AG04449 (cell line): ENCODE measurements at regions not wholly inside any gene's neighbourhood (a gene's known extent, or its start where the extent isn't known, plus 50 kb on each side); places are given as distances from the start of the nearest gene placed in this dataset.
"Not testable (repeated sequence)": the region's sequence is repeated elsewhere in the genome, so short reads cannot be mapped to it uniquely, and the experiment has no call there.

Experiments used
- CTCF ChIA-PET: fragments of 350-600 bp; formaldehyde crosslinking; extraction: SDS; loops from one replicate; lab custom pipeline; 2021; ENCODE audit warnings: antibody characterized with exemption; lab: Yijun Ruan, JAX
- POLR2A ChIA-PET: fragments of 400-600, 350-600 bp; formaldehyde crosslinking; extraction: SDS; loops from one replicate; lab custom pipeline; 2020; ENCODE audit warnings: antibody characterized with exemption, inconsistent platforms; lab: Yijun Ruan, JAX
- DNase-seq: peaks from one replicate; pipeline ENCODE4 v3.0.0-alpha.2; 2010; ENCODE audit warnings: low read depth, low spot score
- H3K4me3 ChIP-seq: 2 replicates; pipeline ENCODE4 v1.5.1; 2011; ENCODE audit warnings: low read depth, mild to moderate bottlenecking, control low read depth, low read length
- CTCF ChIP-seq: IDR thresholded peaks from one replicate; pipeline ENCODE4 v1.5.1; 2011; ENCODE audit warnings: mild to moderate bottlenecking, moderate library complexity, low read length, control low read depth, inconsistent platforms; ENCODE audit not compliant: insufficient read depth; ENCODE audit errors: missing control alignments

GRCh38 chr16:26988186-26988585 is 78.5 kb upstream of the C16orf82 start:
- TF ChIP-seq CTCF = no peak
- DNase-seq = no peak
- CTCF ChIA-PET = no interaction called here
- H3K4me3 ChIP-seq = no peak overlapping the region
- POLR2A ChIA-PET = no interaction called here

GRCh38 chr16:26990384-26991120 is 76.2 kb upstream of the C16orf82 start:
- DNase-seq, POLR2A ChIA-PET, CTCF ChIA-PET: not testable (repeated sequence)

GRCh38 chr16:26992666-26993349 is 73.9 kb upstream of the C16orf82 start:
- ChIA-PET POLR2A (no interaction called here), CTCF (no interaction called here)
- no peak for DNase-seq
- no peak for TF ChIP-seq CTCF
- H3K4me3 ChIP-seq = no peak overlapping the region

More at GRCh38 chr16:26990384-26991120, 76.2 kb upstream of the C16orf82 start:
- not testable (repeated sequence) for H3K4me3 ChIP-seq

GRCh38 chr16:26993511-26993910 is 73.2 kb upstream of the C16orf82 start:
- ChIA-PET POLR2A (no interaction called here), CTCF (no interaction called here)
- no peak overlapping the region for H3K4me3 ChIP-seq
- no peak for DNase-seq
- TF ChIP-seq CTCF = no peak

- no peak for TF ChIP-seq CTCF
- no peak overlapping the region for H3K4me3 ChIP-seq
- DNase-seq = no peak
- POLR2A ChIA-PET = no interaction called here
- CTCF ChIA-PET = interaction anchor here (1.2 kb wide), 1 partner anchor 20 kb away, joined by 3 read pairs; no protein-coding TSS in a partner anchor
Measured at GRCh38 chr16:26993963-26994362, 72.8 kb upstream of the C16orf82 start.

GRCh38 chr16:26995522-26995921 is 71.2 kb upstream of the C16orf82 start:
- CTCF ChIA-PET = no interaction called here

More at GRCh38 chr16:26995522-26995921, 71.2 kb upstream of the C16orf82 start:
- no peak overlapping the region for H3K4me3 ChIP-seq
- POLR2A ChIA-PET = no interaction called here
- DNase-seq = no peak
- TF ChIP-seq CTCF = no peak
